HG03558 (cell line): ENCODE measurements at regions not wholly inside any gene's neighbourhood (a gene's known extent, or its start where the extent isn't known, plus 50 kb on each side); places are given as distances from the start of the nearest gene placed in this dataset.
A peak's percentile ranks its signal among the peaks of the same experiment; 100 is the strongest.
"Not testable (repeated sequence)": the region's sequence is repeated elsewhere in the genome, so short reads cannot be mapped to it uniquely, and the experiment has no call there.

Source experiments
- ATAC-seq: cut with Tn5 transposase; IDR thresholded peaks from one replicate; pipeline ENCODE4 v1.9.1; 2021; ENCODE audit warnings: moderate number of reproducible peaks; ENCODE audit not compliant: unreplicated experiment; ENCODE audit errors: extremely low read depth

GRCh38 chr5:68682400-68683160, 411.2 kb upstream of the SLC30A5 start:
- ATAC-seq, result no peak

GRCh38 chr5:68683632-68684036, 410.2 kb upstream of the SLC30A5 start:
- ATAC-seq, result no peak

DNA sequence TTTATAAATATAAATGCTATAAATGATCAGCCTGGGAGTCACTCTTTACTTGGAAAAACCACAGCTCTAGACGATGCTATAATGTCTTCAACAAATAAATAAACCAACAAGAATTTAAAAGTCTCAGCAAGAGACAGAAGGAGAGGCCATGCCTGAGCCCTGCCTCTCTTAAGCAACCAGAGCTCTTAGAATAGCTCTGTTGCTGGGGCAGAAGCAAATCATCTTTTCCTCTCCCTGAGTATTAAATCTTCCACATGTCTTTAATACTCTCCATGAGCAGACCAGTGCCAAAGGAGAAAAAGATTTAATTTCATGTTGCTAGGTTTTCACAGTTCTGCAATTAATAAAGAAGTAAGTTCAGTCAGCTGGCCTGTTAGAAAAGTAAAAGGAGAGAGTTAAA, 408.0 kb upstream of the SLC30A5 start:
- ATAC-seq, result no peak

DNA sequence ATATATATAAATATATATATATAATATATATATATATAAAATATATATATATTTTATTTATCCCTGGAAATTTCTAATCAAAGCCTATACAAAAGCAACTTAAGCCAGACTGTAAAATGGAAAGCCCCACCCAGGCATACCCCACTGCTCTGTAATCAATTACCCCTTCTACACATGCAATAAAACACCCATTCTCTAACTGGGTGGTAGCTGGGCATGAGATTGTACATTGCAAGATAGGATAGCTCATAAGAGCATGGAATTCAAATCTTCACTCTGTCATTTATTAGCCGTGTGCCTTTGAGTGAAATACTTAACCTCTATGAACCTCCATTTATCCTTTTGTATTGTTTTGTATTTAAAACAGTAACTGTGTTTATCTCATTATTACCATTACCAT, 405.3 kb upstream of the SLC30A5 start:
- no peak for ATAC-seq

GRCh38 chr5:68689010-68689409, 404.8 kb upstream of the SLC30A5 start:
- ATAC-seq, result no peak

DNA sequence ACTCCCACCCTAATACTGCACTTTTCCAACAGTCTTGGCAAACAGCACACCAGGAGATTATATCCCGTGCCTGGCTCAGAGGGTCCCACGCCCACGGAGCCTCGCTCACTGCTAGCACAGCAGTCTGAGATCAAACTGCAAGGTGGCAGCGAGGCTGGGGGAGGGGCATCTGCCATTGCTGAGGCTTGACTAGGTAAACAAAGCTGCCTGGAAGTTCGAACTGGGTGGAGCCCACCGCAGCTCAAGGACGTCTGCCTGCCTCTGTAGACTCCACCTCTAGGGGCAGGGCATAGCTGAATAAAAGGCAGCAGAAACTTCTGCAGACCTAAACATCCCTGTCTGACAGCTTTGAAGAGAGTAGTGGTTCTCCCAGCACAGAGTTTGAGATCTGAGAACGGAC, 401.9 kb upstream of the SLC30A5 start:
- not testable (repeated sequence) for ATAC-seq

DNA sequence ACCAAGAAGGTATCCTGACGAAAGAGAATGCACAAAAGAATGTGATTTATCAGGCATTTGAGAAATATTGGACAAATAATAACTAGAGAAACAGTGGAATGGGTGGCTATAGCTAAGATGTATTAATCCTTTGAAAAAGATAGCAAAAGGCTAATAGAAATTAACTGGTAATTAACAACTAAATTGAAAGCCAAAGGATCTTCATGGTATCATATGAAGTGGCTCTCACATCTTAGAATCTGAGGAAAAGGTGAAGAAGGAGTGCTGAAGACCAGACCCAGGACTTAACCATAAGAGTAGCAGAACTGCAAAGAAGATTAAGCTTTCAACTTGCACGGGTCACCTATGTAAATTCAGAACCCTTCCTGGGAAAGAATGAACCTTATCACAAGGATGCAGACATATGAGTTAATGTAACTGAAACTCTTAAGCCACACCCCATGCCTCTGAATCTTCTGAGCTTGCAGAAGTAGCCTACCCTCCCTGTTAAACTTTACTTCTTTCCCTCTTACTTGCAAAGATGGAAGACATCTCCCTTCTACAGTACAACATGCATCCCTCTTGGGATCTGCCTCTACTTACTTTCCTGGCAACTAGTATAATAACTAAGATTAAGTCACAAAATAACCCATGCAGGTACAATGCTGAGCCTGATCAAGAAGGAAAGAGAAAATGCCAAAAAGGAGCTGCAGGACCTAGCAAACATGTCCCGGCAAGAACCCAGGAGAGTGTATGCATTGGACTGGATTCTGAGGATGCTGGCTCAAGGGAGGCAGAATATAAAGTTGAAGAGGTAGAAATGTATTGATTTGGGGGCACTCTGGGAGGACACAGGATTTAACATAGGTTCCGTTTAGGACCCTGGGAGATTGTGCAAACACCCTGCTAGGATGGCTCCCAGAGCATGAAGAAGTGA, 395.5 kb upstream of the SLC30A5 start:
- no peak for ATAC-seq

GRCh38 chr5:68699966-68700365, 393.8 kb upstream of the SLC30A5 start:
- ATAC-seq, result no peak

GRCh38 chr5:68707575-68707974, 386.2 kb upstream of the SLC30A5 start:
- ATAC-seq, result no peak

DNA sequence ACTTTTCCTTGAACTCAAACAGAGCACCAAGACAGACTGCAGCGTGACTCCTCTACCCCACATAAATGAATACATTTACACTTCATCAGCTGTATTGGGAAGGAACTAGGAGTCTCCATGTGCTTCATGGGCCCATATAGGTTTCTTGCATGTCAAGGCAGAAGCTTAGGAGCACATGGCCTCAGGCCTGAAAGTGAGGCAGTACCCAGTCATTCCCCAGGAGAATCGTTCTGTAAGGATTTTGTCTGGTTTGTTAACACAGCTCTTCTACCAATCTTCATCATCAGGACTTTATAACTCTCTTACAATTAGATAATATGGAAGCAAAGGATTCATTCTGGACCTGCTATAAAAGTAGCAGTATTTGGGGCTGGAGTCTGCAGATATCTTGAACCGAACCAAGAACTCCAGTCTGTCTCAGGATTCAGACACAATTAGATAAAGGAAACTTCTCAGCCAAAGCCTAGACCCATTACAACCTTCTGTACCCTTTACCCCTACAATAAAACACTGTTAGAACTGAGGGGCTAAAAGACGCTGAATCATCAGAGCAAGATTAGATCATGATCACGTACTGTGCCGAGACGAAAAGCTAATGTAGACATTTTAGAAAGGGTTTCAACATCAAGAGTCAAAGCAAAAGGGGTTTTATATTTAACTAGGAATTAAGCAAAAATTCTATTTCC, 385.5 kb upstream of the SLC30A5 start:
- no peak for ATAC-seq

DNA sequence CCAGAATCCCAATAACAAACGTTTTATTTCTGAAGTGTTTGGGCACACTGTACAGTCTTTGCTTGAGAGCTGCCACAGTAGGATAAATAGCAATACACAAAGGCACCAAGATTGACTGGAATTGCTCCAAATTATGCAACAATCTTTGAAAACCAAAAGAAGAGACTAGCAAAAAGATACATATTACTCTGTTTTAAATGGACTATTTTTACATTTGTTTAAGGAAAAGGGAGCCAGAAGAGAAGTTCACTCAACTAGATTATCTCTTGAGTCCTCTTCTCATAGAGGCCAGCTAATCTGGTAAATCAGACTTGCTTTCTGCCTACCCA, 385.0 kb upstream of the SLC30A5 start:
- no peak for ATAC-seq

DNA sequence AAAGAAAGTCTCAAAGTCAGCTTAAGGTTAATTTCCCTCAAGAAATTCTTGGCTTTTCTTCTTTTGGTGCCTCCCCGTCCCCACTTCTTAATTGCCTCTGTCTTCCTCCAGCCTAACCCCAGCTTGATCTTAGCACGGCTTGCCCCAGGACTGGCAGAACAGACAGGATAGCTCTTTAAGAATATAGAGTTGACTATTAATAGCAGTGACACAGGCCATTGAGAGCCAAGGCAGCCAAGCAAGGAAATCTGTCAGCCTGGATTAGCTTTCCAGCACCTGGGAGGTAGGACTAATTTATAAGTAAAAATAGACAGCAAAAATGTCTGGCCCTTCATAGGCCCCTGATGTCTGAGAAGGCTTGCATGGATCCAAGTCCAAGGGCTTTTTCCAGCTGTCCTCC, 384.6 kb upstream of the SLC30A5 start:
- ATAC-seq, result no peak

- ATAC-seq, result no peak
Measured at GRCh38 chr5:68710514-68710913, 383.3 kb upstream of the SLC30A5 start.

DNA sequence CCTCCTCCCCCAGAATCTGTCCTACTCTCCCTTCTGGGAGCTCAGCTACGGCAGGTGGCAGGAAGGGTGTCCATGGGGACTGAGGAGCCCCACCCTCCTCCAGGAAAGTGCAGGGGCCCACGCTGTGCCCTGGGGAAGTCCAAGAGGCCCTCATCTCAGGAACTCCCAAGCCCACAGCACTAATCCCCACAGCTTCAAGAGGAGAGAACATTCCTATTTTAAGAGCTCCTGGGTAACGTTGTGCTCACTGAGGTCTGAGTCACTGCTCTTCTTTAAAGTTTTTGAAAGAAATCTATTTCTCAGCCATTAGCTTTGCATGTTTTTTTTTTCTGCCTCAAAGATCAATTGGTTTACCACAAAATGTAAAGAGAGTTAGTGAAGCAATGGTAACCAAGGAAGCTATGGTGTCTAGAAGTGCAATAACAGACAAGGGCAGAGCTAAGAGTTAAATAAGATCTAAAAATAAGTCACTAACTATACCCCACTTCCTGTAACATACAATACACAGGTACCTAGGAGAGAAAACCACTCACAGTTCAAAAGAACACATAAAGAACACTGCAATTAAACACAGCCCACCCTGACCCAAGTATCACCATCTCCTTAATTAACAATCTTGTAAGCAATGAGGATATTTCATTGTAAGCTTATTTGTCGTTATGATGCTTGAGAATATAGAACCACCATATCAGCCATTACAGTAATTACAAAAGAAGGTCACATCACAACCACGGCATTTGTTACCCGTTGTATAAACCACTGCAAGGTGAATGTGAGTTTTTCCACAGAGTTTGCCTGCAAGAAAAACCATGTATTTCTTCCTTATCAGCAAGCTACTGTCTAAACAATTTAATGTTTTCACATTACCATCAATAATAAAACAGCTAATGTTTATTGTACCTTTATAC, 382.3 kb upstream of the SLC30A5 start:
- ATAC-seq, result peak; percentile 95

DNA sequence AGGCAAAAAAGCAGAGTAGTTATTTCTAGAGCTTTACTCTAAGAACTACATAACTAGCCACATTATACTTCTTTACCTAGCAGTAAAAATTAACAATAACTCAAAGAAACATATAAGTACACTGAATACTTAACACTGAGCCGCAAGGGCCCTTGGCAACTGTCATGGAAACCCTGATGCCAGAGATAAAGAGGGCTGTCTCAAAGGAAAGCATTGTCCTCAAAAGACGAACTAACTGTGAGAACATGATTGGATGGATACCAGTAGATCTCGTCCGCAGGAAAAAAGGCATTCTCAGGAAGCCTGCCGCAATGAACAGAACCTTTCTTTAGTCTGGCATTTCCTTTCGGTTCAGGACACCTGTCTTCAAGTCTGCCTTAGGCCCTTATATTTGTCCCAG, 379.0 kb upstream of the SLC30A5 start:
- ATAC-seq, result no peak

DNA sequence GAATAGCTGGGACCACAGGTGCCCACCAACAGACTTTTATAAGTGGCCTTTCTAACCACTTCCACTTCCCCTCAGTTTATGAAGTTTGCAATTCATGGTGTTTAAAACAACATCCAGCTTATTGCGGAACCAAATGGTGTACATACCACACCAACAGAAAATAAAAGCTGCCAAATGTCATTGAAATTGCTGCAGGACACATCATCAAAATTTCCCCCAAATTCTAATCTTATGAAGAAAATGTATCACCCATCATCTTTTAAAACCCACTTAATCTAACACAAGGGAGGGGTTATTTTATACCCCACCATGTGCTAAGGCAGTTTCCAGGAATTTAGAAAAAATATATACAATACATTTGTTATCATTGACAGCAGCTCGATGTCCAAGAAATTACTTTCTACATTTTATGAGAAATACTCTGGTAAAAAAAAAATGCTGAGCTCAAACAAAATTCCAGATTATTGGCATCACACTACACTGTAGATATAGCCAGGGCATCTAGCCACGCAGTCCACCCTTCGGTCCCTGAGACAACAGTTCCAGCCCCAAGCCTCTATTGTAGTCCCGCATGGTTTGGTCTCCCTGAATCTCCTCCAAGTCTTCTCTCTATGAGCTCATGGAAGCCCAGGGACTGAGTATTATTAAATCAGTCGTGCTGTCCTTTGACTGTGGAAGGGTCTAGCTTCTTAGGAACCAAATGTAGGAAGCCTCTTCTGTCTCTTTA, 372.8 kb upstream of the SLC30A5 start:
- no peak for ATAC-seq

DNA sequence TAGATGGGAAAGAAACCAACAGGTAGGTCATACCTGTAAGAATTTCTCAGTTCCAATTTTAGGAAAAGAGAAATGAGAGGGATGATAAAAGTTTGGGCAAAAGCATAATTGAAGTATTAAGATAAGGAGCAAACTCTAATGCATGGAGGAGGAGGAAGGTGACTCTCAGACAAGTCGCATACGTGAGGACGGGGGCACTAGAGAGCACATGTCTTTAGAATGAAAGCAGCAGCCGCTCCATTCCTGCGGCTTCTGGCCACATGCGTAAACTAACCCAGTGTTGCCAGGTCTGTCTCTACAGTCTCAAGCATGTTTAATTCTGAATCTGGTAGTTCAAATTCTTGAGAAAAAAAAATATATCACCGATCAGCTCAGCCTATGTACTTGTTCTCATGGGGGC, 371.5 kb upstream of the SLC30A5 start:
- no peak for ATAC-seq

GRCh38 chr5:68725905-68726683, 367.7 kb upstream of the SLC30A5 start:
- ATAC-seq, result no peak

DNA sequence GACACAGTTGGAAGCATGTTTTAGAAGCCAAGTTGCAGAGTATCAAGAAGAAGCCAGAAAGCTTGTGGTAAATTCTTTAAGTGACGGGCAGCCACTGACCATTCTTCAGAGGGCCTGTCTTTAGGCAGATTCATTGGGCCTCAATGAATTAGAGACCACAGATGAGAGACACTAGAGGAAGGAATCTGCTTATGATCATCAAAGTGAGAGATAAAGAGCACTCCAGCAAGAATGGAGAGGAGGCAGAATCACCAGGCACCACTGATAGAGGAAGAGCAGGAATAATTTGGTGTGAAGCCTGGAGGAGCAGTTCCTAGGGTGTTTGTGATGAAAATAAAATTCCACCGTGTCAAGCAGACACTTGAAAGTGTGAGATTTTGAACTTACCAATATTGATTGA, 365.9 kb upstream of the SLC30A5 start:
- ATAC-seq, result no peak
